Tibial nerve (tissue), 4 donors: ENCODE measurements at regions not wholly inside any gene's neighbourhood (a gene's known extent, or its start where the extent isn't known, plus 50 kb on each side); places are given as distances from the start of the nearest gene placed in this dataset.
"Not testable (repeated sequence)": the region's sequence is repeated elsewhere in the genome, so short reads cannot be mapped to it uniquely, and the experiment has no call there.

Experiments used
- CTCF ChIP-seq, 5 experiments: fragments of 200-600 bp in 3 of 5; fragments of 450-650 bp in 2 of 5; sonication (generic) in 3 of 5; IDR thresholded peaks; one replicate each; pipeline ENCODE4 v1.5.1; 2016 to 2019; ENCODE audit warnings: antibody characterized with exemption in 5 of 5, mild to moderate bottlenecking in 3 of 5, moderate library complexity in 2 of 5
- EP300 ChIP-seq, 2 donors: sonication (generic); formaldehyde crosslinking; IDR thresholded peaks; one replicate each; pipeline ENCODE4 v1.6.1; 2017; ENCODE audit warnings: antibody characterized with exemption in 2 of 2, mild to moderate bottlenecking in 1 of 2
- POLR2A ChIP-seq, 2 donors: fragments of 450-650 bp; IDR thresholded peaks; one replicate each; pipeline ENCODE4 v1.6.1; 2017; ENCODE audit warnings: antibody characterized with exemption in 2 of 2, mild to moderate bottlenecking in 2 of 2, moderate library complexity in 2 of 2

- TF ChIP-seq CTCF, POLR2A, EP300 (IDR thresholded peaks at IDR 0.05): not testable (repeated sequence)
Observed at GRCh38 chr19:37312531-37313334, 58.2 kb upstream of the ZNF527 start.
